ENCODE measurements at regions not wholly inside any gene's neighbourhood (a gene's known extent, or its start where the extent isn't known, plus 50 kb on each side); places are given as distances from the start of the nearest gene placed in this dataset.
A peak's percentile ranks its signal among the peaks of the same experiment; 100 is the strongest.

GRCh38 chr16:64638766-64639165 lies 483.1 kb downstream of the CDH11 start:
- no peak overlapping the region for H3K4me3 ChIP-seq (ENCODE audit: low read depth, low read length)
- no peak for DNase-seq (ENCODE audit: low read depth)
- TF ChIP-seq POLR2A (IDR thresholded peaks at IDR 0.05; ENCODE audit: extremely low read depth, insufficient read length) = no peak
- no peak for TF ChIP-seq MAX (IDR thresholded peaks at IDR 0.05; ENCODE audit: low read depth, low read length)
- TF ChIP-seq MYC (IDR thresholded peaks at IDR 0.05; ENCODE audit: low read depth, low read length) = no peak
- TF ChIP-seq CTCF (IDR thresholded peaks at IDR 0.05; ENCODE audit: low read depth, low read length) = no peak

- no peak overlapping the region for H3K4me3 ChIP-seq (ENCODE audit: low read depth, low read length)
- DNase-seq (ENCODE audit: low read depth) = no peak
- TF ChIP-seq POLR2A (IDR thresholded peaks at IDR 0.05; ENCODE audit: extremely low read depth, insufficient read length) (no peak), CTCF (IDR thresholded peaks at IDR 0.05; ENCODE audit: low read depth, low read length) (no peak), MAX (IDR thresholded peaks at IDR 0.05; ENCODE audit: low read depth, low read length) (no peak)
Observed at GRCh38 chr16:64629622-64630021, 492.2 kb downstream of the CDH11 start.

- H3K4me3 ChIP-seq (ENCODE audit: low read depth, low read length) = no peak overlapping the region
- no peak for DNase-seq (ENCODE audit: low read depth)
Observed at GRCh38 chr16:64627781-64628180, 494.1 kb downstream of the CDH11 start.

GRCh38 chr16:64627288-64627687 lies 494.6 kb downstream of the CDH11 start:
- no peak for TF ChIP-seq MYC (IDR thresholded peaks at IDR 0.05; ENCODE audit: low read depth, low read length)
- no peak for TF ChIP-seq CTCF (IDR thresholded peaks at IDR 0.05; ENCODE audit: low read depth, low read length)
- no peak for TF ChIP-seq MAX (IDR thresholded peaks at IDR 0.05; ENCODE audit: low read depth, low read length)
- no peak for TF ChIP-seq POLR2A (IDR thresholded peaks at IDR 0.05; ENCODE audit: extremely low read depth, insufficient read length)
- peak; percentile 13 for DNase-seq (ENCODE audit: low read depth)
- no peak overlapping the region for H3K4me3 ChIP-seq (ENCODE audit: low read depth, low read length)

More at GRCh38 chr16:64627781-64628180, 494.1 kb downstream of the CDH11 start:
- TF ChIP-seq MYC (IDR thresholded peaks at IDR 0.05; ENCODE audit: low read depth, low read length) (no peak), MAX (IDR thresholded peaks at IDR 0.05; ENCODE audit: low read depth, low read length) (no peak), CTCF (IDR thresholded peaks at IDR 0.05; ENCODE audit: low read depth, low read length) (no peak), POLR2A (IDR thresholded peaks at IDR 0.05; ENCODE audit: extremely low read depth, insufficient read length) (no peak)

GRCh38 chr16:64626776-64627175 lies 495.1 kb downstream of the CDH11 start:
- no peak overlapping the region for H3K4me3 ChIP-seq (ENCODE audit: low read depth, low read length)
- TF ChIP-seq MYC (IDR thresholded peaks at IDR 0.05; ENCODE audit: low read depth, low read length) (no peak), CTCF (IDR thresholded peaks at IDR 0.05; ENCODE audit: low read depth, low read length) (no peak), MAX (IDR thresholded peaks at IDR 0.05; ENCODE audit: low read depth, low read length) (no peak), POLR2A (IDR thresholded peaks at IDR 0.05; ENCODE audit: extremely low read depth, insufficient read length) (no peak)
- no peak for DNase-seq (ENCODE audit: low read depth)

- TF ChIP-seq CTCF (IDR thresholded peaks at IDR 0.05; ENCODE audit: low read depth, low read length) = no peak
- no peak for TF ChIP-seq MYC (IDR thresholded peaks at IDR 0.05; ENCODE audit: low read depth, low read length)
- TF ChIP-seq MAX (IDR thresholded peaks at IDR 0.05; ENCODE audit: low read depth, low read length) = no peak
- no peak for TF ChIP-seq POLR2A (IDR thresholded peaks at IDR 0.05; ENCODE audit: extremely low read depth, insufficient read length)
- DNase-seq (ENCODE audit: low read depth) = no peak
Observed at GRCh38 chr16:64621616-64622015, 500.2 kb downstream of the CDH11 start.

More at GRCh38 chr16:64621616-64622015, 500.2 kb downstream of the CDH11 start:
- no peak overlapping the region for H3K4me3 ChIP-seq (ENCODE audit: low read depth, low read length)
